Peyer's patch (tissue), 4 donors: ENCODE measurements at regions not wholly inside any gene's neighbourhood (a gene's known extent, or its start where the extent isn't known, plus 50 kb on each side); places are given as distances from the start of the nearest gene placed in this dataset.
"Not testable (repeated sequence)": the region's sequence is repeated elsewhere in the genome, so short reads cannot be mapped to it uniquely, and the experiment has no call there.

Experiments
- DNase-seq, 3 donors: peaks; one replicate each; pipeline ENCODE4 v3.0.0-alpha.2; 2017 to 2019
- H3K27ac ChIP-seq, 4 donors: fragments of 200-600 bp; sonication (generic); one replicate each; pipeline ENCODE4 v1.5.1; 2016 to 2019
- H3K27me3 ChIP-seq, 2 donors: fragments of 200-600 bp; sonication (generic); one replicate each; pipeline ENCODE4 v1.5.1; 2019
- H3K36me3 ChIP-seq, 3 donors: fragments of 200-600 bp; sonication (generic); one replicate each; pipeline ENCODE4 v1.5.1; 2016 to 2019
- H3K4me1 ChIP-seq, 4 donors: fragments of 200-600 bp; sonication (generic); one replicate each; pipeline ENCODE4 v1.5.1; 2016 to 2019
- H3K4me3 ChIP-seq, 4 donors: fragments of 200-600 bp; sonication (generic); 1 replicate in 3 of 4; 2 replicates in 1 of 4; pipeline ENCODE4 v1.5.1; 2016 to 2019; ENCODE audit warnings: mild to moderate bottlenecking in 1 of 4
- H3K9me3 ChIP-seq, 4 donors: fragments of 200-600 bp; sonication (generic); one replicate each; pipeline ENCODE4 v1.5.1; 2016 to 2019; ENCODE audit warnings: mild to moderate bottlenecking in 1 of 4
- CTCF ChIP-seq, 6 experiments: fragments of 450-650 bp in 4 of 6; fragments of 200-600 bp in 2 of 6; sonication (generic) in 1 of 6; IDR thresholded peaks; one replicate each; pipeline ENCODE4 v1.5.1; 2017 to 2019; ENCODE audit warnings: antibody characterized with exemption in 6 of 6, mild to moderate bottlenecking in 3 of 6, moderate library complexity in 1 of 6
- POLR2A ChIP-seq, 2 donors: fragments of 450-650 bp; IDR thresholded peaks; one replicate each; pipeline ENCODE4 v1.5.1; 2017; ENCODE audit warnings: antibody characterized with exemption in 2 of 2, mild to moderate bottlenecking in 2 of 2, moderate library complexity in 2 of 2

GRCh38 chr2:132256251-132256902 lies 94.6 kb upstream of the ANKRD30BL start:
- no peak for TF ChIP-seq POLR2A (IDR thresholded peaks at IDR 0.05)
- TF ChIP-seq CTCF (IDR thresholded peaks at IDR 0.05), result no peak
- Histone ChIP-seq H3K9me3 (no peaks in the 10 kb centered on the region), H3K4me3 (no peak overlapping the region), H3K27me3 (no peaks in the 10 kb centered on the region), H3K27ac (no peak overlapping the region), H3K4me1 (no peaks in the 10 kb centered on the region), H3K36me3 (no peaks in the 10 kb centered on the region)
- no peak for DNase-seq

DNA sequence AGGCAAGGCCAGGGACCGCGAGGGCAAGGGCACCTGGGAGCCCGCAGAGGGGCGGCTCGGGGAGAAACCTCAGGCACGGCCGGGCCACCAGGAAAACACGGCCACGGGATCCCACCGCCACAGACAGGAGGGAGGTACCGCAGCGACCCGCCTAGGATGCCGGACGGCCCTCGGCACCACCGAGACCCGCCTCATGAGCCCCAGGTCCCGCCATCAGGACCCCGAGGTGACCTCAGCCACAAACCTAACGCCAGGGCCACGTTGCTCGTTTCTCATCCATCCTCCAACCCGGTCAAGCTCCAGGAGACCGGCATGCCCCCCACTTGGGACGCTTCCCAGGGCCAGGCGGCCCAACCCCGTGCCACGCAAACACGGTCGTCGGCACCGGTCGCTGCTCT lies 95.2 kb upstream of the ANKRD30BL start:
- not testable (repeated sequence) for H3K27ac ChIP-seq, H3K27me3 ChIP-seq, H3K4me1 ChIP-seq, H3K36me3 ChIP-seq, H3K9me3 ChIP-seq, DNase-seq
- H3K4me3 ChIP-seq, result peak overlapping the region in 1 of 4 donors; percentile 32

DNA sequence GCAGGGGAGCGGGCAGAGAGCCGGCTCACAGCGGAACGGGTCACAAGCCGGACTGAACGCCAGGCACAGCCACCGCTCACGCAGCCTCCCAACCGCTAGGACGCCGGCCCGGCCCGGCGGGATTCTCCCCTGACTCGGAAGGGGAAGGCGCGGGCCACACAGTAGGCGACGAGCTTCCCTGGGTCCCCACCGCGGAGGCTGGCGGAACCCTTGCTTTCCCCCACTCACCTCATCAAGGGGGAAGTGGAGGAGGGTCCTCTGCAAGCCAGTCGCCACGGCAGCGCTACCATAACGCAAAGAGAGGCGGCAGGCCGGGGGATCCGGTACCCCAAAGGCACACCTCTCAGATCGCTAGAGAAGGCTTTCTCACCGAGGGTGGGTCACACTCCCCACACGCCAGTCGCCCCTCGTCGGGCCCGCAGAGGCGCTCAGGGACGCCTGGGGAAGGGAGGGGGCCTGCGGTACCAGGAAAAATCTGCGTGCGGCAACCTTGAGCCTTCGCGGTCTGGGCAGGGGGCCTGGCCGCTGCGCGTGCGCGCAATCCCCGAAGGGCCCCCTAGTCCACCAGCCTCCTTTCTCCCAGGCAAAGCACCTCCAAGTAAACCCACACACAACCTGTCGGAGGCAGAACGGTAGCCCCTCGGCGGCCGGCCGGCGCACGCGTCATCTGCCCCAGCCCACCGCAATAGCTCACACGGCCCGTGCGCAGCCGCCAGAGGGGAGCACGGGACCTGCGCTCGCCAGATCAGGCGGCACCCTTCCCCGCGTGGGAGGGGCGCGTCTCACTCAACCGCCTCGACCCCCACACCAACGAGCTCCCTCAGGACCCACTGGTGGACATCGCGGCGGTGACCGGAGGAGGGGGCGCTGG lies 95.8 kb upstream of the ANKRD30BL start:
- H3K27me3 ChIP-seq, H3K36me3 ChIP-seq, H3K9me3 ChIP-seq, H3K27ac ChIP-seq, H3K4me1 ChIP-seq: not testable (repeated sequence)
- peak in 1 of 3 donors; percentile 36 for DNase-seq
- H3K4me3 ChIP-seq, result peak overlapping the region in 1 of 4 donors; percentile 32

GRCh38 chr2:132259276-132259675 lies 97.5 kb upstream of the ANKRD30BL start:
- H3K4me3 ChIP-seq, H3K4me1 ChIP-seq, H3K36me3 ChIP-seq, DNase-seq, H3K27ac ChIP-seq, H3K9me3 ChIP-seq, H3K27me3 ChIP-seq: not testable (repeated sequence)

DNA sequence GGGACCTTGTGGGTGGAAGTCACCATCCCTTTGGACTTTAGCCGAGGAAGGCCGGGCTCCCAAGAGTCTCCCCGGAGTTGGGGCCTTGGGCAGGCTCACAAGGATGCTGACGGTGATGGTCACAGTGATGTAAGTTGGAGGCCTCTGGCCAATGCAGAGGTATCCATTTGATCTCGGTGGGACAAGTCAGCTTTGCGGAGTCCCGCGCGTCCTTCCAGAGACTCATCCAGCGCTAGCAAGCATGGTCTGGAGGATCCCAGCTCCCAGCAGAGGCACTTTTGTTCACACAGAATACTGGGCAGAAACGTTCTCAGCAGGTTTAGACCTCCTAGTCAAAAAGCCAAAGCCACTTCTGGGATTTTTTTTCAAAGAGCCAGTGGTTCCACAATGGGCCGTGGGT lies 103.8 kb upstream of the ANKRD30BL start:
- not testable (repeated sequence) for DNase-seq, H3K4me3 ChIP-seq, H3K9me3 ChIP-seq, H3K36me3 ChIP-seq, H3K4me1 ChIP-seq, H3K27ac ChIP-seq, H3K27me3 ChIP-seq

DNA sequence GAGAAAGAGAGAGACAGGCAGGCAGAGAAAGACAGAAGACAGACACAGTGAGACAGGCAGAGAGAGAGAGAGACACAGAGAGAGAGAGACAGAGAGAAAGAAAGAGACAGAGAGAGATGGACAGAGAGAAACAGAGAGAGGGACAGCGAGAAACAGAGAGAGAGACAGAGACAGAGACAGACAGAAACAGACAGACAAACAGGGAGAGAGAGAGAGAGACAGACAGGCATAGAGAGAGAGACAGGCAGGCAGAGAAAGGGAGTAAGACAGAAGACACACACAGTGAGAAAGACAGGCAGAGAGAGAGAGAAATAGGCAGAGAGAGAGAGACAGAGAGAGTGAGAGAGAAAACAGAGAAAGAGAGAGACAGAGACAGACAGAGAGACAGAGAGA lies 105.3 kb upstream of the ANKRD30BL start:
- H3K4me3 ChIP-seq, result no peak overlapping the region
- no peaks in the 10 kb centered on the region for H3K27me3 ChIP-seq
- H3K27ac ChIP-seq, result no peak overlapping the region
- TF ChIP-seq POLR2A (IDR thresholded peaks at IDR 0.05) (no peak), CTCF (IDR thresholded peaks at IDR 0.05) (no peak)
- DNase-seq, result no peak
- H3K9me3 ChIP-seq, result no peaks in the 10 kb centered on the region
- peaks cover 0 to 9% (median 0%) of the 10 kb centered on the region in 4 donors for H3K4me1 ChIP-seq
- H3K36me3 ChIP-seq, result no peaks in the 10 kb centered on the region

GRCh38 chr2:132267498-132268283 lies 105.9 kb upstream of the ANKRD30BL start:
- peak overlapping the region in 2 of 4 donors; percentile 0 to 31 for H3K4me3 ChIP-seq
- H3K36me3 ChIP-seq, H3K27ac ChIP-seq, H3K27me3 ChIP-seq, H3K9me3 ChIP-seq, H3K4me1 ChIP-seq, DNase-seq: not testable (repeated sequence)

DNA sequence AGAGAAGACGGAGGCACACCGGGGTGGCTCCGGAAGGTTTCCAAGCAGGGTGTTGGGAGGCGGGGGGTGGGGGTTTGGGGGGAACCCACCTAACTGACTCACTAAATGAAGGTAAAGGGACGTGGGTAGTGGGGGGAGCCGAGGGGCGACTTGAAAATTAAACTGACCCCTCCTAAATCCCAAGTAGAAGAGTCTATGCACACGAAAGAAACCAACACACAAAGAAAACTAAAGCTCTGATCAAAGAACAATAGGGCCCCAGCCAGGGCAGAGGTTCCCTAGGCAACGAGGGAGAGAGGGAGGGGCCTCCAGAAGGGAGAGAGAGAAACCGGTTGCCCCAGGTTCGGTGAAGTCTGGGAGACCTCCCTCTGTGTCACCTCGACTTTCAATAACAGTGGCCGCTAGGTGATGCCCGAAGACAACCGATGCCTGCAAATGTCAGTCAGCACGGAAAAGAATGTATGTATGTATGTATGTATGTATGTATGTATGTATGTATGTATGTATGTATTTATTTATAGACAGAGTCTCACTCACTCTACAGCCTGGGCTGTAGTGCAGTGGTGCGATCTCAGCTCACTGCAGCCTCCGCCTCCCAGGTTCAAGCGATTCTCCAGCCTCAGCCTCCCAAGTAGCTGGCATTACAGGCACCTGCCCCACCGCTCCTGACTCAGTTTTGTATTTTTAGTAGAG lies 106.7 kb upstream of the ANKRD30BL start:
- H3K27ac ChIP-seq, H3K36me3 ChIP-seq, H3K9me3 ChIP-seq, H3K4me1 ChIP-seq, H3K27me3 ChIP-seq: not testable (repeated sequence)
- H3K4me3 ChIP-seq, result peak overlapping the region in 2 of 4 donors; percentile 0 to 31
- peak in 2 of 3 donors; percentile 63 to 75 for DNase-seq
- peak in 4 of 6 experiments; percentile 32 to 76 (median 71) for TF ChIP-seq CTCF (IDR thresholded peaks at IDR 0.05)
